NCI-H526 (cell line): ENCODE measurements at regions not wholly inside any gene's neighbourhood (a gene's known extent, or its start where the extent isn't known, plus 50 kb on each side); places are given as distances from the start of the nearest gene placed in this dataset.
A peak's percentile ranks its signal among the peaks of the same experiment; 100 is the strongest.

Experiments used
- DNase-seq, 2 experiments: peaks; one replicate each; lab custom pipeline; 2025; lab: John Stamatoyannopoulos, UW

DNA sequence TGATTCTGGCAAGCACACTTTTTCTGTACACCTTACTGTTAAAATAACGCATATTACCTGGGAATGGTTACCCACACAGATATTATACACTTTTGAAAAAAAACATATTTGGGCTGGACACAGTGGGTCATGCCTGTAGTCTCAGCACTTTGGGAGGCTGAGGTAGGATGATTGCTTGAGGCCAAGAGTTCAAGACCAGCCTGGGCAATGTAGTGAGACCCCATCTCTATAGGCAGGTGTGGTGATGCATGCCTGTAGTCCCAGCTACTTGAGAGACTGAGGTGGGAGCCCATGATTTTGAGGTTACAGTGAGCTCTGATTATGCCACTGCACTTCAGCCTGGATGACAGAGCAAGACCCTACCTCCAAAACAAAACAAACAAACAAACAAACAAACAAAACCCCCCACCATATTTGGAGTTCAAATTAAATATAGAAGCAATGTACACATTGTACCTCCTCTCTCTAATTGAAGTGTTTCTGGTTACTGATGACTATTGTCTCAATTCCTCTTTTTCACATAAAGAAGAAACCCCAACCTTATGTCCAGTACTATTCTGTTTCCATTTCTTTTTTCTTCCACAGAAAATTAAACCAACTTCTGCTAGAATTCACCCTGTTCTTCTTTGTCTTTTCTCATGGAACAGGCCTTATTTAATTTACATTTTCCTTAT is 152.6 kb upstream of the UMPS start:
- no peak for DNase-seq

DNA sequence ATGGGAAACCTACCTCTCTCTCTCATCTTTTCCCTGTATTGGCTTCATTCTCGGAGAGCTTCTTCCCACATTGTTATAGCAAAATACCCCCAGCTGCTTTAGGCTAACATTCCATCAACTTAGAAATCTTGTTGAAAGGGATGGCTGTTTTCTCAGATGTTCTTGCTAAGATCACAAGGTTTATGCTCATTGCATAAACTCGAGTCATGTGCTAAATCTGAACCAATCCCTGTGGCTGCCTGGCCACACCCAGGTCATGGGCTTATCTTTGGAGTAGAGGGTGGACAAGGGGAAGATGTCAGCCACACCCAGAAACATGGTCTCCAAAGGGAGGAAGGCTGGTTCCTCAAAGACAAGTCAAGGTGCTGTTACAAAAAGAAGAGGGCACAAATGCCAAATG is 150.6 kb upstream of the UMPS start:
- no peak for DNase-seq

DNA sequence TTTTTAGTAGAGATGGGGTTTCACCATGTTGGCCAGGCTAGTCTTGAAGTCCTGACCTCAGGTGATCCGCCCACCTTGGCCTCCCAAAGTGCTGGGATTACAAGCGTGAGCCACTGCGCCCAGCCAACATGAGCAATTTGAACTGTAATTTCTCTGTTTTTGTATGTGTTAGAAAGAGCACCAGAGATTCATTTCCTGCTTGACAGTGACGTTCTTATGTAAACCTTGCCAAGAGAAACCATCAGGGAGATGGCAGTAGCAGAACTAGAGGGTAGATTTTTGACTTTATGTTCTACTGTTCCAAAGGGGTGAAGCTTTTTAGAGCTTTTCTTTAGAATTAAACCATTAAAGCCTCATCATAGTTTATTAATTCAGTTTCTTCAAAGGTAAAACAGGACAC is 148.1 kb upstream of the UMPS start:
- no peak for DNase-seq

DNA sequence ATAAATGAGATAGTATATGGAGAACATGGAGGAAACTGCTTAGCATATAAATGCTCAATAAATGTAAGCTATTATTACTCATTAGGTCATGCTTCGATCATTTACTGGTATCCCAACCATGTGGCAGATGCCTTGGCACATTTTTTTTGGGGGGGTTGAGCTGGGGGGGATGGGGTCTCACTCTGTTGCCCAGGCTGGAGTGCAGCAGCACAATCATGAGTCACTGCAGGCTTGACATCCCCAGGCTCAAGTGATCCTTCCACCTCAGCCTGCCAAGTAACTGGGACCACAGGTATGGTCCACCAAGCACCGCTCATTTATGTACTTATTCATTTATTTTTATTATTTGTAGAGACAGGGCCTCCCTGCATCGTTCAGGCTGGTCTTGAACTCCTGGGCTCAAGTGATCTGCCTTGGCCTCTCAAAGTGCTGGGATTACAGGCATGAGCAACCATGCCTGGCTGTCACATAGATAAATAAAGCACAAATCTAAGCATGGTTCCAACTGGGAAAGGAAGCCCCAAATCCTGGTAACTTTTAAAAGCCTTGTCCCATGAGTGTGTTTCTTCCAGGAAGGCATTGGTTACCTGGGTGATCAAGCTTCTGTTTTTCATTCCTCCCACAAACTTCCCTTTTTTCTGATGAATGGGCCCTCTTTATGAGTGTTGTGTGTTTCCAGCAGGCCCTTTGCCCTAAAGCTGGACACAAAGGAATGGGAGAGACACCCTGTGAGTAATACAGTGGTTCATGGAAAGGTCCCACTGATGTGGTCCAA is 147.4 kb upstream of the UMPS start:
- DNase-seq, result no peak

DNA sequence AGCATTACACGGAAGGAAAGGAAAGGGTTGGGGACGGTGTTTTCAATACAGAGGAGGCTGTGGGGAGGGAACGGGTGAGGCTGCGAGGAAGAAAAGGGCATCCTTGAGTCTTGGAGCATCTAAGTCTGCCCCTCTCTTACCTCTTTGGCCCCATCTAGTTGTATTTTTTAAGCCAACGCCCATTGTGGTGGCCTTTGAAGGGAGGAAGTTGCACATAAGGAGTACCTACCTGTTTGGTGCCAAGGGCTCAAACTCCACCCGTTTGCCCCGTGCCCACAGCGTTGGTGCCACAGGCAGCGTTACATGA is 146.1 kb upstream of the UMPS start:
- DNase-seq, result no peak

DNA sequence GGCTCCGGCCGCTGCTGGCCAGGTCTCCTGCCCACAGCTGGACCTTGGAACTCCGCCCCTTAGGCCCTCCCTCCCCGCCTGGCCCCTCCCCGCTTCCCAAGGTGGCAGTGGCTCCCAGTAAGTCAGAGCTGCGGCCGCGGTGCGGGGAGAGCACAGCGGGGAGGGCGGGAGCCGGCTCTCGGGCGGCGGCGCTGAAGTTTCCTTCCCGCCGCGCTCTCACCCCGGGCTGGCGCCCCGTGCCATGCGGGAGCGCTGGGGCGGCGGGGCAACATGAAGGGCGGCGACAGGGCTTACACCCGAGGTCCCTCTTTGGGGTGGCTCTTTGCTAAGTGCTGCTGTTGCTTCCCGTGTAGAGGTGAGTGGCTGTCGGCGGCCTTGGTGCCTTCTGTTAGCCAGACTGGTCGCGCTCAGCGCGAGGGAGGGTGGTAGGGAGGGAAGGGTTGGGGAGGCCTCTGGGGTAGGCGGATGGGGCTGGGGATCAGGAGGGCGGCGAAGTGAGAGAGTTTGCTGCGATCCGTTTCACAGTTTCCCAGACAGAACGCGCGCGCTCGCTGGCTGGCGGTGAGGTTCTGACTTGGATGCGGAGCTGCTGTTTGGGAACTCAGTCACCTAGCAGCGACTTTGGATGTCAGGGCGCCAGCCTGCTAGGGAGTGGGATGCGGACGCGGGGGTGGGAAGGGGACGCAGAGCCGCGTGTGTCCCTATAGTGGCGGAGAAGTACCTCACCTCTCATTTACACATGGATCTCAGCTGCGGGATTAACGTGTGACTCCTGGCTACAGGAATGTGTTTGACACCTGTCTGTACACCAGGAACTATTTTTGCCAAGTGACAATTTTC is 145.5 kb upstream of the UMPS start:
- peak; percentile 30 to 67 for DNase-seq

DNA sequence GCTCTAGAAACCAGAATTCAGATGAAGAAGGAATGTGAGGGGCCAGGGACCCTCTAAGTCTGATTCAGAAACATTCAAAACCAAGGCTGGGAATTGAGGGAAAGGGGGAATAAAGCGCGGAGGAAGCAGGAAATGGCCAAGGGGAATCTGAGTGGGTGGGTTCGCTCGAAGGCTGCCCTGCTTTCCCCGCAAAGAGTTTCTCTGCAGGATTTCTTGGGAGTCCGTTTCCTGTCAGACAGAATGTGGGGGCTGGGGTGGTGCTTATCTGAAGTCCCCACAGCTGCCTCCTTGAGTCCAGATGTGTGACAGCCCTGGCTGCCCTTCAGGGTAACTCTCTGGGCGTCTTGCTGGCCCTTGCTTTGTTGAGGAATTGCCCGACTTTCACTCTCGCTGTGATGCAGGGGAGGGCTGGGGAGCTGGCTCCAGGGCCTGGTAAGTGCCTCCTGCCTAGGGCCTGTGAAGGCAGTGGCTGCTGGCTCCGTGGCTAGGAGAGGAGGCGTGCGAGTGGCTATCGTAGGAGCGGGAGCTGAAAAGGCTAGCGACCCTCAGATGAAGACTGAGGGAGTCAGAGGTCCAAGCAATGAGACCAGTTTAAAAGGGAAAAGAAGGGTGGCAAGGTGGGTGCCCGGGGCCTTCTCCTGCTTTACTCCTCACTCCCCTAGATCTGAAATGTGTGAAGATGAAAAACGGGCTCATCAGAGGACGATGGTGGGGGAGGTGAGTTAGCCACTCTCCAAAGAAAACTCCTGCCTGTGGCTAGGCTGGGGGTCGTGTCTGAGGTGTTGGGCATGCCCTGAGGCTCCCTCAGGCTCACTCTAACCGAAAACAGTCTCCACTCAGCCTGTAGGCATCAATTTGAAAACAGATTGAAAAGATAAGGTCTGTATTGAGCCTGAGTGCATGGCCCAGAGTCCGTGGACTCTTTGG is 143.9 kb upstream of the UMPS start:
- no peak for DNase-seq

DNA sequence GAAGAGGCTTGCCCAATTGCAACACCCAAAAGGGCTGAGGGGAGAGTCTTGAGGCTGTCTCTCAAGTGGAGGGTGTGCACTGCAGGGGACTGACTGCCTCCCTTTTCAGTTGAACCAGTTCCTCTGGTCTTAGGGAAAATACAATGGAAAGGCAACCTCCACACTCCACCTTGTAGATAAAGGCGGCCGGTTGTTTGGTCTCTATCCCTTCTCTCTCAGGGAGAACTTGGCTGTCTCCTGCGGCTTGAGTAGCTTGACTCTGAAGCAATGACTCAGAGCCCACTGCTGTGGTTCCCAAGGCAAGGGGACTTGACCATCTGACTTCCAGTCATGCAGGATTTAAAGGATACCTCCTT is 143.2 kb upstream of the UMPS start:
- DNase-seq, result no peak

DNA sequence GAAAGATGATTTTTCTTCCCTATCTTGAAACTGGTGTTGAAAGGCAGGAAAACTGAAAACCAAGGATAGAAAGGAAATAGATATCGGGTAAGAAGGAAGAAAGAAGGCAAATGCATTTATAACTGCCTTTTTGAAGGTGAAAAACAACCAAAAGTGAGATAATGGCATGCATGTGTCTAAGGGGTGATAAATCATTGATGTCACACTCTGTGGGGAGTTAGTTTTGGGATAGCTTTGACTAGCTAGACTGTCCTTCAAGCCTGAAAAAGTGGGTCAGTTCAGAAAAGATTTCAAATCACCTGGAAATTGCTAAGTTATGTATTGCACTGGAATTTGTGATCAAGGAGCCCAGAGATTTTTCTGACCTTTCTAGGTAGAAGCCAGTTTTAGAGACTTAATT is 142.2 kb upstream of the UMPS start:
- no peak for DNase-seq

DNA sequence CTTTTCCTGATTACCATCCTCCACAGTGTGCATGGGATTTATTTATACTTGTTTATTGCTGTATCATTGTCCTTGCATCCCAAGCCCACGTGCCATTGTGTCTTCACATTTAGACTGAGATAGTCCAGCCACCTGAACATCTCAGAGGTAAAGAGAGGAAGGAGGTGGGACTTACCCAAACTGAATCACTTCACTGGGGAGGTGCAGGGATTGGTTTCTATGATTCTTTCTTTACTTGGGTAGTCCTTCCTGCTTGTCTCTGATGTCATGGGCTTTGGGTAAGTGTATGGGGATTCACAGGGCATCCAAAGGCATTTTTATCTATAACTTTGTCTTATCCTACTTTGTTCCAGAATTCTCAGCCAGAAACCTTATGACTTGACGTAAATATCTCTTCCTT is 141.5 kb upstream of the UMPS start:
- no peak for DNase-seq

DNA sequence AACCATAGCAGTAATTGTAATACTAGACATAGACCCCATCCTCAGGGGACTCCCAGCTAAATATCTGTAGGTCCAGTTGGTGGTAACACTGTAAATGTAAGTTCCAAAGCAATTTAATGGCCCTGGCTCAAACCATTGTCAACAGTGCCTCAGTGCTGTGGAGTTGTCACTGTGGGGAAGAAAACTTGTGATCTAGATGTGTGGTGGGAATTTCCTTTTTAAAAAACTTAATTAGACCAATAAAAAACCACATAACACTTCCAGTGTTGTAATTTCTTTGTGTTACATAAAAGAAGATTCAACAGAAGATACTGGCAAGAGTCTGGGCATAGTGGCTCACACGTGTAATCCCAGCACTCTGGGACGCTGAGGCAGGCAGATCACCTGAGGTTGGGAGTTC is 138.6 kb upstream of the UMPS start:
- no peak for DNase-seq

DNA sequence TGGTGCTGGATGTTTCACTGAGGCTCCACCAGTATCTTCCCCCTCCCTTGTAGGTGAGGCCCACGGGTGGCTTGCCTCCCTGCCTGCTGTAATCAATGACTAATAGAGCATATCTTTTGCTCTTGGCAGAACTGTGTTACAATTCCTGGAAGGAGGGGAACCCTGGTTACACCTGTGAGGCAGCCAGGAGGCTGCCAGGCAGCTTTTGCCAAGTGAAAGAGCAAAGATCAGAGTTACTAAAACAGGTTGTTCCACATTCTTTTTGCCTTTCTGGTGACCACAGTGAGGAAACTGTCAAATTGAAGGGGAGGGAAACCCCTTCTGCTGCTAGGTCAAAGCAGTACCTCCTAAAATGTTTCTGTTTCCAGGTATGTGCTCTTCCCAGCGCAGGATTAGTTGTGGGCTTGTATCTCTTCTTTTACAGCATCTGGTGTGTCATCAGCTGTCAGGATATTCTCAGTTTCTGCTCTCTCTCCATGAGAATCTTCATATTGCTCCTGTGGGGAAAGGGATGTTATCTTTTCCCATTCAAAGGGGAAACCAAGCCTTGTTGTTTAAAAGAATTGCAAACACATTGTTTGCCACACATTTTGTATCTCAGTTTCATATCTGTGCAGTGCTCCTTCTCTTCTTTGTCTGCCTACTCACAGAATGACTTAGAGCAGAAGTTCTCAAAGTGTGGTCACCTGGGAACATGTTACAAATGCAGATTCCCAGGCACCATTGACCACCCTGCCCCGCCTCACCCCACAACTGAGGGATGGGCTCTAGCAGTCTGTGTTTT is 137.4 kb upstream of the UMPS start:
- peak; percentile 62 to 67 for DNase-seq

DNA sequence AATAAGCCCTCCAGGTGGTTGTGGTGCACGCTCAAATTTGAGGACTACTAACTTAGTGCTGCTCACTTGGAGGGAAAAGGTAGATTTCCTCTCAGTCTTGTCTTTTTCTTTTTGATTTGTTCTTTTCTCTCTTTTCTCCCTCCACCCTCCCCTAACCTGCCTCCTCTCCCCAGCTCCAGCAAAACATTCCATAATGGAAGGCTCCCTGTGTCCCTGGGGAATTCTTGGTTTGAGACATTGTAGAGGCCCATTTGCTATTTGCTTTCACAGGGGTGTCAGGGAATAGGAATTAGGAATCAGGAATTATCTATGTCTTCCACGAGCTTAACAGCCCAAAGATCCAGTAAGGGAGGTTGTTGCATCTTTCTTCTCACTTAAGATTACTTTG is 136.8 kb upstream of the UMPS start:
- DNase-seq, result peak; percentile 5 to 37

DNA sequence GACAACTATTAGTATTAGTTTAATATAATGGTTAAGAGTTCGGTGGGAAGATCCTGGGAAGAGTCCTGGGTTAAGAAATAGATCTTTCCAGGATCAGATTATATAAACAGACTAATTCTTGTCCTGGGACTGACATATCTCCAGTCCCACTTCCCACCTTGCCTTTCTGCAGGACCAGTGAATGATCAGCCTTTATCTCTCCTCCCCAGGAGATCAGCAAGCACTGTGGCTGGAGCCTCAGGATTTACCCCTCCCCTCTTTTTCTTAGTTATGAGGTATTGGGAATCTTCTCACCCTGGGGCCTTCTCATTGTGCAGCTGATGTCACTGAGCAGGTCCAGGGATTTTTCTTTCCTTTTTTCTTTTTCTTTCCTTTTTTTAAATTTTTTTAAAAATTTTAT is 135.7 kb upstream of the UMPS start:
- no peak for DNase-seq

DNA sequence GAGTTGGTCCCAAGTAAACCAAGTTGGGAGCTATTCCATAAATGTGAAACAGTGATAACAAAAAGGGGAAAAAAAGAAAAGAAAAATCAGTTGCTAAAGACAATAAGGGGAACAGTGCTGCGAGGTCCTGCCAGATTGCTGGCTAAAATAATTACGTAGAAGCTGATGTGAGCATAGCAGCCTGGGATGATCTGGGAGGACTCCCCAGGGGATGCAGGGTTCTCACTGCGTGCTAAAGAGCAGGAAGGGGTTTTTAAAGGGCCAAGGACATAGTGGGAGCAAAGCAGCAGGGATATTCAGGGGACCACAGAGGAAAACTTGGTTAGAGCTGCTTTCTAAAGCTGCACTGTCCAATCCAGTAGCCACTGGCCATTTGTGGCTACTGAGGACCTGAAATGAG is 133.0 kb upstream of the UMPS start:
- peak in 1 of 2 experiments; percentile 3 for DNase-seq

DNA sequence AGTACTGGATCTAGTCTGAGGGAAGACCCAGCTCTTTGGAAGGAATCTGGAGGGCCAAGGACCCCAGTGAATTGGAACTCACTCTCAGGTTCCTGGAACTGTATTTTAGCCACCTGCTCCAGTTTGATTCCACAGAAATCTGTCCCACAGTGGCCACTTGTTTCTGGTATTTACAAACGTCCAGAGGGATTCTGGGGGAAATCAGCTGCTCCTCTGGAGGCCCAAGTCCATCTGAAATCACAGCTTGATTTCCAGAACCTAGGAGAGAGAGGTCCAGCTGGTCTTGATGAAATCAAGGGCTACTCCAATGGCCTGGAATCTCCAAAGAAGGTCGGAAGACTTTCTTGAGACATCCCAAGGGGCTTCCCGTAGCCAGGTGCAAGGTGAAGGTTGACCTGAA is 132.3 kb upstream of the UMPS start:
- DNase-seq, result no peak

DNA sequence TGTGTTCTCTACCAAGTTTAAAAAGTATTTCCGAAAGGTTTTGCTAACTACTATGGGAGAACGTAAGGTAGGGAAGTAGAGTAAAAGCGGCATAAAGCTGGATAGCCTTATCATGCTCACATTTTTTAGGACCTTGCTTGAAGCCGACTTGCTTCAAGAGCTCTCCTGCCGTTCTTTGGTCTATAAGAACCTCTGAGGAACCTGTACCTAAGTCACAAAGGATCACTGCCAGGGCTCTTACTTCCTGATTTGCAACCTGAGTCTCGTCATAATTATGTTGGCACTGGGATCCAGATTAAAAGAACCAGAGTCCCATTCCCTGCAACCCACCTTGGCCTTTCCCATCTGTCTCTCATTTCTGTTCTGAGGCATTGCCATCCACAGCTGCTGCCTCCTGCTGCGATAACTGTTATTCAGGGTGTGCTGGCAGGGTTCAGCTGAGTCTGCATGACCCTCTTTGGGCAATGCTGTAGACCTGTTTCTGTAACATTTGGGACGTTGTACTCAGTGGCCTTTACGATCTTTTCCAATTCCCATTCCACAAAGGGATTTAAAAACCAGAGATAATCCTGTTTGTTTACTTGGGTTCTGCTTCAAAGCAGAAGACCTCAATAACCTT is 131.0 kb upstream of the UMPS start:
- DNase-seq, result no peak

DNA sequence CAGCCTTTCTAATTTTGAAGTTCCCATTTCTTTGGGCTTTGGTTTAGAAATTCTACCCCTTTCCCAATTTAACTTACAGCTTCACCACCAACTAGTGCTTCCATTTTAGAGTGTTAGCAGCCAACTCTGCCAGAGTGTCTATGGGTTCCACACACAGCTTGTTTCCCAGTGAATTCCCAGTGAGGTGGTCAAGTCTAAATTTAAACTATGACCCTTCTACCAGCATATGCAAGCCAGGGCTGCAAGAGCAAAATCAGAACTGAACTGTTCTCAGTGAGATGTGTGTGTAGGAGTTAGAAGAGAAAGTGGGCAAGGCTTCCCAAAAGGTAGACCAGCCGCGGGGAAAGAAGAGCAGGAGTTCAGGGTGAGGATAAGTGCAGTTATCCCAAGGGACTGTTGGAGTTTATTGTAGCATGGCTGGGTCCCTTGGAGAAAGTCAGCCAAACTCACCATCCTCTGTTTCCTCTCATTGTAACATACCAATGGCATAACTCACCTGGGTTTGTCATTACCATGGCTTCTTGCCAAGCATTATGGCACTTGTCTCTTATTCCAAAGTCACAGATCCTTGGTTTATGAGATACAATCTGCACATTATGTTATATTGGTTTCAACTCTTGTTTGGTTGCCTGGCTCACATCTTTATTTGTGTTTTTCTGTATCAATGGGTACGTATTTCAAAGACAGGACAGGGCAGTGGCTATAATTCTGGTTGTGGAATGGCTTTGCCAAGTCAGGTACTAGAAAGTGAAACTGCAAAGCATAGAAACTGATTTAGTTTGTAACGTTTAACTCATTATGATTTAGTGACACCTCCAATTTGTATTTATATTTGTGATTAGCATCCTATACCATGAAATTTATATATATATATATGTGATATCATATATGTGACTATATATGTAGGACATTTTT is 130.2 kb upstream of the UMPS start:
- no peak for DNase-seq

DNA sequence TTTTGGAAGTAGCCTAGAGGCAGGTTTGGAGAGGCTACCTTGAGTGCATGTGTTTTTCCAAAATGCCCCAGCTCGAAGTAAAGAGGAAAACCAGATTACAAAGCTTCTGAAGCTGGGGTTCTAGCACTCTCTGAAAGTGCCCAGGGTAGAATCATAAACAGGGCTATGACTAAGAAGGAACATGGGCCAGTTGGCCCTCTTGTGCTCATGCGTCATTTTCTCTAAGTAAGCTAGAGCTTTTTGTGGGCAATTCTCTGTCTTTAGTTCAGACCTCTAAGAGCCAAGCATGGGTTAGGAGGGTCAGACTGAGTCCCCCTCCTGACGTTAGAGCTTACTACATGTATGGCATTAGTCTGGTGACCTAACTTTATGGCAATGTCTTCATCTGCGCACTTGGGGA is 129.5 kb upstream of the UMPS start:
- DNase-seq, result no peak

DNA sequence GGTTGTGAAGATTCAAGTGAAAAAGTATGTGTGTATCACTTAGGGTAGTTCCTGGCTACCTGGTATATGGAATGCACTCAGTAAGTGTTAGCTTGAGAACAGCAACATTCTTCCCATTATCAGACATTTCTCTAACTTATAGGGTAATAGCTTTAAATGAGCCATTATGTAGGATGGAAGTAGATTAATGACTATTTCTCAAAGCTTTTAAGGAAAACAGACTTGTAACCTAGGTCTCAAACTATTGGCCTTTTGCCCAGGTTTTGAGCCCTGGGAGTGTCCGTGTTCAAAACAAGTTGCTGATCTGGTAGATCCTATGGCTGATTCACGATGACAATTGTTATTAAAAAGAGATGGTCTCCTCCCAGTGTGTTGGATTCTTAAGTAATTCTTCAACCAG is 129.1 kb upstream of the UMPS start:
- DNase-seq, result no peak
